GM04504 (cell line): ENCODE measurements at regions not wholly inside any gene's neighbourhood (a gene's known extent, or its start where the extent isn't known, plus 50 kb on each side); places are given as distances from the start of the nearest gene placed in this dataset.
A peak's percentile ranks its signal among the peaks of the same experiment; 100 is the strongest.

Source experiments
- DNase-seq: peaks from one replicate; pipeline ENCODE4 v3.0.0-alpha.2; 2012; ENCODE audit warnings: low read depth

GRCh38 chr6:100134703-100135102 is 140.7 kb upstream of the MCHR2 start:
- no peak for DNase-seq

GRCh38 chr6:100134297-100134696 is 140.3 kb upstream of the MCHR2 start:
- no peak for DNase-seq

GRCh38 chr6:100132005-100132404 is 138.0 kb upstream of the MCHR2 start:
- DNase-seq, result no peak

GRCh38 chr6:100130630-100131029 is 136.6 kb upstream of the MCHR2 start:
- DNase-seq, result no peak

- no peak for DNase-seq
Observed at GRCh38 chr6:100126790-100127484, 132.9 kb upstream of the MCHR2 start.

GRCh38 chr6:100121854-100122609 is 128.0 kb upstream of the MCHR2 start:
- no peak for DNase-seq

GRCh38 chr6:100119261-100119660 is 125.2 kb upstream of the MCHR2 start:
- no peak for DNase-seq

- no peak for DNase-seq
Observed at GRCh38 chr6:100118301-100118700, 124.3 kb upstream of the MCHR2 start.

- no peak for DNase-seq
Observed at GRCh38 chr6:100117680-100118079, 123.7 kb upstream of the MCHR2 start.

- DNase-seq, result peak; percentile 56
Observed at GRCh38 chr6:100116411-100117194, 122.6 kb upstream of the MCHR2 start.

GRCh38 chr6:100115407-100116101 is 121.5 kb upstream of the MCHR2 start:
- no peak for DNase-seq

- no peak for DNase-seq
Observed at GRCh38 chr6:100112855-100113508, 119.0 kb upstream of the MCHR2 start.

- DNase-seq, result no peak
Observed at GRCh38 chr6:100105919-100106529, 112.0 kb upstream of the MCHR2 start.

GRCh38 chr6:100105138-100105537 is 111.1 kb upstream of the MCHR2 start:
- no peak for DNase-seq

- DNase-seq, result no peak
Observed at GRCh38 chr6:100103931-100104330, 109.9 kb upstream of the MCHR2 start.

- DNase-seq, result no peak
Observed at GRCh38 chr6:100103194-100103593, 109.2 kb upstream of the MCHR2 start.

GRCh38 chr6:100101644-100102043 is 107.6 kb upstream of the MCHR2 start:
- DNase-seq, result no peak

GRCh38 chr6:100100776-100101175 is 106.8 kb upstream of the MCHR2 start:
- DNase-seq, result no peak

GRCh38 chr6:100099189-100100074 is 105.4 kb upstream of the MCHR2 start:
- DNase-seq, result no peak

GRCh38 chr6:100096936-100097335 is 102.9 kb upstream of the MCHR2 start:
- no peak for DNase-seq
